IPS DF 4.7 (cell line): ENCODE measurements at regions not wholly inside any gene's neighbourhood (a gene's known extent, or its start where the extent isn't known, plus 50 kb on each side); places are given as distances from the start of the nearest gene placed in this dataset.

Source experiments
- DNase-seq: peaks from one replicate; pipeline ENCODE4 v3.0.0-alpha.2; 2013; ENCODE audit warnings: low spot score; ENCODE audit errors: extremely low read depth

DNA sequence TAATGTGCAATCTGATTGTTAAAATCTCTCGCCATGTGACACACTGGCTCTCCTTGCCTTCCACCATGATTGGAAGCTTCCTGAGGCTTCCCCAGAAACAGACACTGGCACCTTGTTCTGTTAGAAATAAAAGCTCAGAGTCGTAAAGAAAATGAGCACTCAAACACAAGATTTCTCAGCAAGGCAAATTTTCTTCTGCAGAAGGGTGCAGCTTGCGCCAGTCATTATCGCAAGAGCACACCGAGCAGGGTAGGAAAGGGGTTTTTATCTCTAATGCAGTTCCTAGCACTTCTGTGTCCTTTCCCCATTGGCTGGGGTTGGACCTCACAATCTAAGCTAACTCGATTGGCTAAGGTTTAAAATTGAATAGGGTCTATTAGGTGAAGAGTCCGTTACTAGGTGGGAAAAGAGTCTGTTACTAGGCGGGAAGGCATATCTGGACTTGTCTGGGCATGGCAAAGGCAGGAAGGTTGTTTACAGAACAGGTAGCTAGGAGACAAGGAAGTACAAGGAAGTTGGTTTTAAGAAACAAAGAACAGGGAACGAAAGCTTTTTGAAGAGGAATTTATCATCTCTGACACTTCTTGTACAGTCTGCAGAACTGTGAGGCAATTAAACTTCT lies 62.6 kb upstream of the BICD1 start:
- no peak for DNase-seq

DNA sequence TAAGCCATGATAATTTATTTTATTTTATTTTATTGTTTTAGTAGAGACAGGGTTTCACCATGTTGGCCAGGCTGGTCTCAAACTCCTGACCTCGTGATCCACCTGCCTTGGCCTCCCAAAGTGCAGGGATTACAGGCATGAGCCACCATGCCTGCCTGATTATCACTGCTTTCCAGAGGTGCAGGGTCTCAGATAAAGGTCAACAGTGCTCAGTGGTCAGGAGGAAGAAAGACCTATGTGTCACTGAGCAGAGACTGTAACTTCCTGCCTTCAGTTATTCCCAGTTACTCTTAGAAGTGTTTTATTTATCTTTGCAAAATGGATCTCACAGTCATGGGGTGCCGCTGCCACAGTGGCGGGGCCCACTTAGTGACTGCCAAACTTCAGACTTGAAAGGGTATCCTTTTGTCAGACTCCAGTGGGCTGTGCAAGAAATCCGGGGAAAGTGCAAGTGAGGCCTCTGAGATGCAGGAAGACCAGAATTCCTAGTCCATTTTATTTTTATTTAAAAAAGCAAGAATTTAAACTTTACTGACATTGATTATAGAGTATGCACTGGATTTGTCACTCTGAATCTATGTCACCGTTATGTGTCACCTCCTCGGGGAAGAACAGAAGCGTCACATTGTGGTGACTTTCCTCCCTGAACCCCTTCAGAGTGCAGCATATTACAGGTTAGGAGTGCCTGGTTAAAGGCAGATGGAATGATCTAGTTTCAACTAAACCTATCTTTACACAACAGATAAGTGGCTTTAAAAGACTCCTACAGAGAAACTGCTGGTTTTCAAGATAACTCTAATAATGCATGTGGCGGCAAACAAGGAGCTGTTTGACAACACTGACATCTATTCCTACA lies 59.1 kb upstream of the BICD1 start:
- DNase-seq = no peak

DNA sequence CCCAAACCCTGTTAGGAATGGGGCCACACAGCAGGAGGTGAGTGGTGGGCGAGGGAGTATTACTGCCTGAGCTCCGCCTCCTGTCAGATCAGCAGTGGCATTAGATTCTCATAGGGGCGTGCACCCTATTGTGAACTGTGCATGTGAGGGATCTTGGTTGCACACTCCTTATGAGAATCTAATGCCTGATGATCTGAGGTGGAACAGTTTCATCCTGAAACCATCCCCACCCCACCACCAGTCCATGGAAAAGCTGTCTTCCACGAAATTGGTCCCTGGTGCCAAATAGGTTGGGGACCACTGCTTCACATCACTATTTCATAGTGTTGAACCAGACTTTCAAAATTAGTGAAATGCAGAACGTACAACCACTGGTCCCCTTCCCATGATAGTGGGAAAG lies 57.9 kb upstream of the BICD1 start:
- DNase-seq = no peak

DNA sequence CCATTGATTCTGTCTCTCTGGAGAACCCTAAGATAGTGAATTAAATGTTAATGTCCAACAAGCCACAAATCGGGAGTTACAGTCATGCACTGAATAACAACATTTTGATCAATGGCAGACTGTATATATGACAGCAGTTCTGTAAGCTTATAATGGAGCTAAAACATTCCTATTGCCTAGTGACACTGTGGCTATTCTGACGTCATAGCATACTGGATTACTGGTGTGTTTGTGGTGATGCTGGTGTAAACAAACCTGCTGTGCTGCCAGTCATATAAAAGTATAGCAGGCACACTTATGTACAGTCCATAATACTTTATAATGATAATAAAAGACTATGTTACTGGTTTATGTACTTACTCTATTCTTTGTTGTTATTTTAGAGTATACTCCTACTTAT lies 56.7 kb upstream of the BICD1 start:
- DNase-seq = no peak

DNA sequence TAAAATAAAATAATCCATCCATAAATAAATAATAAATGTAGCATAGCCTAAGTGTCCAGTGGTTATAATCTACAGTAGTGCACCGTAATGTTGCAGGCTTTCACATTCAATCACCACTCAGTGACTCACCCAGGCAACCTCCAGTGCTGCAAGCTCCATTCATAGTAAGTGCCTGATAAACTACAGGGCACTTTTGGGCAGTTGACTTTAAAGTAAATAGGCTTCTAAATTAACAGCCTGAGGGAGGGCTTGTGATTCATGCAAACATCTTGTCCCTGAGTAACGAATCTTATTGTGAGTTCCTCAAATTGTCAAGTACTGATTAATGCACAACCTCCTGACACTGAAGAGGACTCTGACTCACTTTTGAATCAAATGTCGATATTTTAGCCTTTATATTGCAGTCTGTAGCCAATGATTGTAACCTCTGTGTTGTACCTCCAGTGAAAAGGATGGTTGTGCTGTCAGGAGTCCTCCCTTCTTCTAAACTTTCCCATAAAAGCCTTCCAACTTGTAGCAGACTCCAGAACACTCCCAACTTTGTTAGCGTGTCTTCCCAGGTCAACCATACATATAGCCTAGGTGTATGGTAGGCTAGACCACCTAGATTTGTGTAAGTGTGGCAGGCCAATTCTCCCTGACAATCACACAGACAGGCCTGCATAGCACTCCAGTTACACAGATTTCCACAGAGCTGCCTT lies 55.0 kb upstream of the BICD1 start:
- no peak for DNase-seq

DNA sequence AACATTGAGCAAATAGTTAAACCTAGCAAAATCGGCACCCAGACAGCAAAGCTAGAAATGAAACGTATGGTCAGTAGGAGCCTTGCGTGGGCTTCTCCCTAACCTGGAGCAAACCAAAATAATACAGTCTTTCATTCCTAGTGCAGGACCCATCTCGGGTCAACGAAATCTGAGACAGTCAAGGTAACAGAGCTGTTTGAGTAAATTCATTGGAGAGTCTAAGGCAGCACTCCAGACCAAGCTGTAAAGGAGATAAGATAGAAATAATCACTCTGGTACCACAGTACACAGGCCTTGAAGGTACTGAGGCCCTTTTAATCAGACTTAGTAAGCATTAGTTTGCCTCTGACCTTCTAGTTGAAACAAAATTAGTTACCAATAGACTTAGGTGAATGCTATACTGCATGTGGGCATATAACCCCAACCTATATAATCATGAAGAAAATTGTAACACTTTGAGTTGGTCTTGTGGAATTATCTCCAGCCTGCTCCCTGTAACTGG lies 54.4 kb upstream of the BICD1 start:
- DNase-seq = no peak

DNA sequence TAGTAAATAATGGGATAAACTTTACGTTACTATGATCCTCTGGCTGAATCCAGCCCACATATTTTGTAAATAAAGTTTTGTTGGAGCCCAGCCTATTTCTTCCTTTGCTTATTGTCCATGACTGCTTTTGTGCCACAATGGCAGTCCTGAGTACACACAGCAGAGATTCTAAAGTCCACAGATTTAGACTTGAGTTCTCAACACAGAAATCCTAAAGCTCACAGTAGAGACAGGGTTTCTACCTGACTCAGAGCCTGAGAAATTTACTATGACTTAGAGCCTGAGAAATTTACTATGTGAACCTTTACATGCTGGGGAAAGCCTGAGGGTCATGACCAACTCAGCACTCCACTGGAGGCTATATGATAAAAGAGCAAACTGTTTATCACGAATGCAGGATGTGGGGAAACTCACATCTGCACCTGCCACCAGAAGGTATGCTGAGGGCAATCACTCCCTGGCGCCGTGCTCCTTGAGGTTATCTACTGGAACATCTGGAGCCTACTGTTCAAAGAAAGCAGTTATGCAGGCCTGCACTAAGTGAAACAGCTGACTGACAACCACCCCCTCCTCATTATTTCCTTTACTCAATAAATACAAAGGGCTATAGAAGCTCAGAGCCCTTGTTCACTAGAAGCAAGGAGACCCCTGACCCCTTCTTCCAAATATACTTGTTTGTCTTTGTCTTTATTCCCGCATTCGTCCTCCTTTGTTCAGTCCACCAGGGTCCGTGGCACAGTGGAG lies 52.6 kb upstream of the BICD1 start:
- DNase-seq = no peak
